H9 (cell line): ENCODE measurements at regions not wholly inside any gene's neighbourhood (a gene's known extent, or its start where the extent isn't known, plus 50 kb on each side); places are given as distances from the start of the nearest gene placed in this dataset.

ENCODE experiments used
- DNase-seq: peaks from one replicate; pipeline ENCODE4 v3.0.0-alpha.2; 2017
- H2AFZ ChIP-seq: one replicate; pipeline ENCODE4 v1.6.1; 2013; ENCODE audit warnings: mild to moderate bottlenecking, low read length, control low read depth, moderate library complexity
- H2AK5ac ChIP-seq: 2 replicates; pipeline ENCODE4 v1.6.1; 2013; ENCODE audit warnings: low read length, control low read depth, mixed read lengths; ENCODE audit not compliant: insufficient read length
- H2BK120ac ChIP-seq: one replicate; pipeline ENCODE4 v1.6.1; 2013; ENCODE audit warnings: low read depth, mild to moderate bottlenecking, low read length, control low read depth, inconsistent platforms; ENCODE audit not compliant: poor library complexity, severe bottlenecking
- H2BK12ac ChIP-seq: 2 replicates; pipeline ENCODE4 v1.6.1; 2013; ENCODE audit warnings: low read length, control low read depth, mixed read lengths, low read depth; ENCODE audit not compliant: insufficient read length
- H2BK15ac ChIP-seq: 2 replicates; pipeline ENCODE4 v1.6.1; 2013; ENCODE audit warnings: low read depth, low read length, control low read depth
- H2BK20ac ChIP-seq: one replicate; pipeline ENCODE4 v1.6.1; 2013; ENCODE audit warnings: low read depth, mild to moderate bottlenecking, low read length, control low read depth, inconsistent platforms; ENCODE audit not compliant: poor library complexity, severe bottlenecking
- H2BK5ac ChIP-seq: 2 replicates; pipeline ENCODE4 v1.6.1; 2013; ENCODE audit warnings: low read length, control low read depth, mixed read lengths; ENCODE audit not compliant: insufficient read length
- H3K14ac ChIP-seq: 2 replicates; pipeline ENCODE4 v1.6.1; 2013; ENCODE audit warnings: low read length, control low read depth; ENCODE audit not compliant: insufficient read depth
- H3K18ac ChIP-seq: 2 replicates; pipeline ENCODE4 v1.6.1; 2013; ENCODE audit warnings: low read depth, mild to moderate bottlenecking, mixed read lengths, low read length, control low read depth; ENCODE audit not compliant: insufficient read length
- H3K23ac ChIP-seq: 2 replicates; pipeline ENCODE4 v1.6.1; 2013; ENCODE audit warnings: low read length, control low read depth, mixed read lengths, low read depth; ENCODE audit not compliant: insufficient read length
- H3K23me2 ChIP-seq: 2 replicates; pipeline ENCODE4 v1.6.1; 2013; ENCODE audit warnings: low read depth, mild to moderate bottlenecking, mixed read lengths, low read length, control low read depth; ENCODE audit not compliant: insufficient read length, poor library complexity, severe bottlenecking
- H3K27ac ChIP-seq: 2 replicates; pipeline ENCODE4 v1.5.1; 2013; ENCODE audit warnings: low read length, control low read depth, mixed read lengths, low read depth; ENCODE audit not compliant: insufficient read length
- H3K27me3 ChIP-seq: 2 replicates; pipeline ENCODE4 v1.6.1; 2013; ENCODE audit warnings: low read length, control low read depth, inconsistent platforms; ENCODE audit not compliant: insufficient read depth
- H3K4ac ChIP-seq: 2 replicates; pipeline ENCODE4 v1.6.1; 2013; ENCODE audit warnings: low read depth, mild to moderate bottlenecking, control low read depth, inconsistent platforms, low read length, moderate library complexity
- H3K4me1 ChIP-seq: 2 replicates; pipeline ENCODE4 v1.6.1; 2013; ENCODE audit warnings: low read length, control low read depth, inconsistent platforms; ENCODE audit not compliant: insufficient read depth
- H3K4me2 ChIP-seq: 2 replicates; pipeline ENCODE4 v1.6.1; 2013; ENCODE audit warnings: low read length, control low read depth, mixed read lengths; ENCODE audit not compliant: insufficient read length, insufficient read depth
- H3K56ac ChIP-seq: 2 replicates; pipeline ENCODE4 v1.6.1; 2013; ENCODE audit warnings: low read depth, mild to moderate bottlenecking, mixed read lengths, low read length, control low read depth; ENCODE audit not compliant: insufficient read length
- H3K79me1 ChIP-seq: 2 replicates; pipeline ENCODE4 v1.6.1; 2013; ENCODE audit warnings: low read depth, mild to moderate bottlenecking, moderate library complexity, low read length, control low read depth, inconsistent platforms; ENCODE audit not compliant: insufficient read depth, poor library complexity, severe bottlenecking
- H3K79me2 ChIP-seq: 2 replicates; pipeline ENCODE4 v1.6.1; 2013; ENCODE audit warnings: low read length, control low read depth, inconsistent platforms; ENCODE audit not compliant: insufficient read depth
- H3K9ac ChIP-seq: 2 replicates; pipeline ENCODE4 v1.6.1; 2013; ENCODE audit warnings: low read length, control low read depth, mixed read lengths; ENCODE audit not compliant: insufficient read length; ENCODE audit errors: extremely low read depth
- H3K9me3 ChIP-seq: one replicate; pipeline ENCODE4 v1.6.1; 2013; ENCODE audit warnings: low read depth, low read length, inconsistent platforms; ENCODE audit not compliant: control insufficient read depth
- H3T11ph ChIP-seq: one replicate; pipeline ENCODE4 v1.6.1; 2013; ENCODE audit warnings: mild to moderate bottlenecking, low read length, control low read depth, inconsistent platforms
- H4K20me1 ChIP-seq: one replicate; pipeline ENCODE4 v1.6.1; 2013; ENCODE audit not compliant: control insufficient read depth, insufficient read length, insufficient read depth
- H4K5ac ChIP-seq: 2 replicates; pipeline ENCODE4 v1.6.1; 2013; ENCODE audit warnings: low read depth, mild to moderate bottlenecking, mixed read lengths, low read length, control low read depth; ENCODE audit not compliant: insufficient read length
- H4K8ac ChIP-seq: replicated peaks from 2 replicates; pipeline ENCODE4 v1.6.1; 2013; ENCODE audit warnings: low read length, control low read depth, mixed read lengths, low read depth; ENCODE audit not compliant: insufficient read length
- H4K91ac ChIP-seq: 2 replicates; pipeline ENCODE4 v1.6.1; 2013; ENCODE audit warnings: low read depth, mild to moderate bottlenecking, moderate library complexity, mixed read lengths, low read length, control low read depth; ENCODE audit not compliant: insufficient read length
- H3K27ac Mint-ChIP-seq, 3 experiments: 2 replicates in 2 of 3; 3 replicates in 1 of 3; pipeline ENCODE4 v1.8.0; 2020 to 2021; ENCODE audit warnings: mixed read lengths in 3 of 3, mild to moderate bottlenecking in 1 of 3, moderate library complexity in 1 of 3
- H3K27me3 Mint-ChIP-seq: 2 replicates; pipeline ENCODE4 v1.8.0; 2021; ENCODE audit warnings: low read depth, mild to moderate bottlenecking, moderate library complexity, mixed read lengths
- H3K36me3 Mint-ChIP-seq, 3 experiments: 2 replicates in 2 of 3; 3 replicates in 1 of 3; pipeline ENCODE4 v1.8.0; 2020 to 2021; ENCODE audit warnings: low read depth in 3 of 3, mixed read lengths in 3 of 3; ENCODE audit not compliant: insufficient read depth in 1 of 3
- H3K4me1 Mint-ChIP-seq, 2 experiments: 2 replicates each; pipeline ENCODE4 v1.8.0; 2020; ENCODE audit warnings: mixed read lengths in 2 of 2
- H3K4me3 Mint-ChIP-seq, 2 experiments: 2 replicates in 1 of 2; 3 replicates in 1 of 2; pipeline ENCODE4 v1.8.0; 2020 to 2021; ENCODE audit warnings: mild to moderate bottlenecking in 2 of 2, mixed read lengths in 2 of 2, moderate library complexity in 1 of 2
- H3K9me3 Mint-ChIP-seq, 2 experiments: 2 replicates in 1 of 2; 3 replicates in 1 of 2; pipeline ENCODE4 v1.8.0; 2020; ENCODE audit warnings: mild to moderate bottlenecking in 2 of 2, mixed read lengths in 2 of 2, moderate library complexity in 1 of 2
- CTCF ChIP-seq: fragments of 200-600 bp; sonication (generic); conservative IDR thresholded peaks from 3 replicates; pipeline ENCODE4 v1.8.0; 2021; ENCODE audit warnings: antibody characterized with exemption, mild to moderate bottlenecking
- whole genome bisulfite sequencing: extraction: QIAGEN DNeasy Blood & Tissue Kit; methylation state at CpG from one replicate; pipeline ENCODE4 v1.1.7; 2013; ENCODE audit warnings: missing lambda C conversion rate, low lambda C conversion rate, mixed read lengths; ENCODE audit not compliant: insufficient read length; ENCODE audit errors: extremely low coverage; 5-methylcytosine and 5-hydroxymethylcytosine counted together

GRCh38 chr10:28186461-28186860 is 116.4 kb downstream of the MPP7 start:
- H3K4ac ChIP-seq, result no peak overlapping the region
- no peak overlapping the region for H4K8ac ChIP-seq
- H3K4me1 ChIP-seq, result no peaks in the 10 kb centered on the region
- H4K5ac ChIP-seq, result no peak overlapping the region
- no peak for DNase-seq
- no peak overlapping the region for H3K4me2 ChIP-seq
- H2AK5ac ChIP-seq, result no peak overlapping the region
- no peak overlapping the region for H2BK15ac ChIP-seq
- no peak overlapping the region for H3K4me3 Mint-ChIP-seq
- no peak overlapping the region for H3K14ac ChIP-seq
- H4K20me1 ChIP-seq, result no peaks in the 10 kb centered on the region
- H2BK12ac ChIP-seq, result no peak overlapping the region
- no peak overlapping the region for H4K91ac ChIP-seq
- no peak overlapping the region for H3K27ac Mint-ChIP-seq
- no peaks in the 10 kb centered on the region for H3K27me3 Mint-ChIP-seq
- no peaks in the 10 kb centered on the region for H3K27me3 ChIP-seq
- no peak overlapping the region for H3K27ac ChIP-seq
- H3T11ph ChIP-seq, result no peak overlapping the region
- no peak overlapping the region for H2BK5ac ChIP-seq
- no peak overlapping the region for H2AFZ ChIP-seq
- no peaks in the 10 kb centered on the region for H3K4me1 Mint-ChIP-seq
- no peak overlapping the region for H3K56ac ChIP-seq
- no peaks in the 10 kb centered on the region for H3K9me3 Mint-ChIP-seq
- no peak overlapping the region for H3K18ac ChIP-seq
- no peak overlapping the region for H3K9ac ChIP-seq
- no peaks in the 10 kb centered on the region for H3K79me1 ChIP-seq
- no peak overlapping the region for H3K23ac ChIP-seq
- H2BK20ac ChIP-seq, result no peak overlapping the region
- H3K9me3 ChIP-seq, result no peaks in the 10 kb centered on the region
- no peaks in the 10 kb centered on the region for H3K79me2 ChIP-seq
- no peaks in the 10 kb centered on the region for H3K36me3 Mint-ChIP-seq
- H2BK120ac ChIP-seq, result no peak overlapping the region
- no peak for TF ChIP-seq CTCF
- no CpG with 5 or more reads among the region's 4 CpGs for whole genome bisulfite sequencing
- no peaks in the 10 kb centered on the region for H3K23me2 ChIP-seq
